AG10803 (cell line): ENCODE measurements at regions not wholly inside any gene's neighbourhood (a gene's known extent, or its start where the extent isn't known, plus 50 kb on each side); places are given as distances from the start of the nearest gene placed in this dataset.

Source experiments
- DNase-seq: peaks from one replicate; pipeline ENCODE4 v3.0.0; 2010; ENCODE audit warnings: low read depth
- H3K4me3 ChIP-seq: 2 replicates; pipeline ENCODE4 v1.5.1; 2011; ENCODE audit warnings: mild to moderate bottlenecking, low read length, control low read depth
- TF ChIP-seq, protein P1 (sequence below): conservative IDR thresholded peaks from 2 replicates; pipeline ENCODE4 v1.5.1; 2011; ENCODE audit warnings: mild to moderate bottlenecking, low read length, control low read depth, inconsistent platforms

DNA sequence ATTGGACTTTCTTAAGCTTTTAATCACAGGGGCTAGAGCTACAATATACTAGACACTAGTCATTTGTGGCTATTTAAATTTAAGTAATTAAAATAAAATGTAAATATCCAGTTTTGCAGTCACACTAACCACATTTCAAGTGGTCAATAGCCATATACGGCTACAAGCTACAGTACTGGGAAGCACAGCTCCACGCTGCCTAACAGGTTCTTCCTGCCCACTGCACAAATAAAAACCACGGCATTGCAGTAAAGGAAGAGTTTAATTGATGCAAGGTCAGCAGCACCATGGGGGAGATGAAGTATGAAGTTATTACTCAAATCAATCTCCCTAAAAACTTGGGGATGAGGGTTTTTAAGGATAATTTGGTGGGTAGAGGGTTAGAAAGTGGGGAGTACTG lies 134.1 kb downstream of the LURAP1L start:
- TF ChIP-seq, protein P1, sequence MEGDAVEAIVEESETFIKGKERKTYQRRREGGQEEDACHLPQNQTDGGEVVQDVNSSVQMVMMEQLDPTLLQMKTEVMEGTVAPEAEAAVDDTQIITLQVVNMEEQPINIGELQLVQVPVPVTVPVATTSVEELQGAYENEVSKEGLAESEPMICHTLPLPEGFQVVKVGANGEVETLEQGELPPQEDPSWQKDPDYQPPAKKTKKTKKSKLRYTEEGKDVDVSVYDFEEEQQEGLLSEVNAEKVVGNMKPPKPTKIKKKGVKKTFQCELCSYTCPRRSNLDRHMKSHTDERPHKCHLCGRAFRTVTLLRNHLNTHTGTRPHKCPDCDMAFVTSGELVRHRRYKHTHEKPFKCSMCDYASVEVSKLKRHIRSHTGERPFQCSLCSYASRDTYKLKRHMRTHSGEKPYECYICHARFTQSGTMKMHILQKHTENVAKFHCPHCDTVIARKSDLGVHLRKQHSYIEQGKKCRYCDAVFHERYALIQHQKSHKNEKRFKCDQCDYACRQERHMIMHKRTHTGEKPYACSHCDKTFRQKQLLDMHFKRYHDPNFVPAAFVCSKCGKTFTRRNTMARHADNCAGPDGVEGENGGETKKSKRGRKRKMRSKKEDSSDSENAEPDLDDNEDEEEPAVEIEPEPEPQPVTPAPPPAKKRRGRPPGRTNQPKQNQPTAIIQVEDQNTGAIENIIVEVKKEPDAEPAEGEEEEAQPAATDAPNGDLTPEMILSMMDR, result no peak
- no peak overlapping the region for H3K4me3 ChIP-seq

DNA sequence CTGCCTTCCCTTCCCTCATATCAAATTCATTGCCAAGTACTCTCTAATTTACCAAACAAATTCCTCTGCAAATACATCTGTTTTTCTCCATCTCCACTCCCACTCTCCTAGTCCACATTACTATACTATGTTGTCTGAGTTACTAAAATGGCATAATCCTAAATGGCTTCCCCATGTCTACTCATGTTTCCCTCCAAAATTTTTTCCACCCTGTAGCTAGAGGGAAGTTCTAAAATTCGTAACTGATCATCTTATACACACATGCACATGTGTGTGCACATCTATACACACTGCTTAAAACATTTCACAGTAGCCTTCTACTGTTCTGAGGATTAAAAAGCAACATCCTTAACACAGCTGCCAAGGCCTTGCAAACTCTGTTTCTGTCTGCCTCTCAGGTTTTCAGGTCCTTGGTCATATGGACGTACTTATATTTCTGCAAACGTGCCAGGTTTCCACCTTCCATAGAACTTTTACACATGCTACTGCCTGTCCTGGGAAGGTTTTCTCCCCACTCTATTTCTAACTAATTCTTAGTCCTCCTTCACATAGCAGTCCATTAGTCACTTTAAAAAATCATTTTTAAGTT lies 140.6 kb downstream of the LURAP1L start:
- no peak for DNase-seq
- TF ChIP-seq, protein P1, result no peak
- H3K4me3 ChIP-seq, result no peak overlapping the region

More for the DNA sequence above, 134.1 kb downstream of the LURAP1L start:
- no peak for DNase-seq

DNA sequence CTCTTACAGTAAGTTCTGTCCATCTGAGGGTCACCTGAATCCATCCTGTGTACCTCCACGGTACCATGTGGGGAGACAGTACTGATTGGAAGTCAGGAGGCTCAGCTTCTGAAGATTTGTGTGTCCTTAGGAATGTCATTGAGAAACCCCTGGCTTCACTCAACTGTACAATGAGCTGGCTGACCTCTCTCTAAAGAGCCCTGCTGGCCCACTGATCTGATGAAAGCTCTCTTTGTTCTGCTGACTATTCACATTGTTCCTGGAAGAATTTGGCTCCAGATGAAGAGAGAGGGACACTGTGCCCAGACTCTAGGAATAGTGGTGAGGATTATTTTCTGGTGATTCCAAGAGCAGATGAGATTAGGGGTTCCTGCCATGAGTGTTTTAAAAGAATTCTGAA lies 141.2 kb downstream of the LURAP1L start:
- DNase-seq, result peak; percentile 50
- H3K4me3 ChIP-seq, result no peak overlapping the region
- TF ChIP-seq, protein P1, result no peak

DNA sequence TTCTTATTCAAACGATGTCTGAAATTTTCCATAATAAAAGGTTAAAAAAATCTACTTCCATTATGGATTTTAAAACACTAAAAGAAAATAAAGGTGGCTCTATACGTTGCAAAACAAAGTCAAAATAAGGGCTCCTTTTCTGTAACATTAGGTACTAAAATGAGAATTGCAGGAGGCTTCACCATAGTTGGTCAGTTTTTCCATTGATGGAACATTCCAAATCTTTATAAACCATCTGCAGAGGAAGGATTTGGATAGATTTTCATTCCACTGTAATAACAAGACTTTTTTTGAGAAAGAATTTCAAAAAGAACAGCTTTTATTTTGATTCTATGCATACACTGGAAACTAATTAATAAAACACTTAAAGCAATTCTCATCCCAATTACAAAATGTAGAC lies 145.6 kb downstream of the LURAP1L start:
- DNase-seq, result no peak
- H3K4me3 ChIP-seq, result no peak overlapping the region
- TF ChIP-seq, protein P1, result no peak

DNA sequence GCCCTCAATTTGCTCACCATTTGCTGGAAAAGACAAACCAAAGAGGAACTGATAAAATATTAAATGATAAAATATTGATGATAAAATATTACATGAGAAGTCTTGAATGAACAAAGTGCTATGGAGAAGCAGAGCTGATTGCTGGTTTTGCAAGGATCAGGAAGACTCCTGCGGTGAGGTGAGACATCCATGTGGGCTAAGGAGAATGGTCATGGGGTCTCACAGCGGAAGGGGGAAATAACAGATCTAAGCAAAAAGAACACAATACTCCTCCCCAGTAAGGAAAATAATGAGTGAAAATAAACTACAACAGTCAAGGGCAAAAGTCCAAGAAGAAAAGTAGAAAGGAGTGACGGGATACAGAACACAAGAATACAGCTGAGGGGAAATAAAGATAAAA lies 146.8 kb downstream of the LURAP1L start:
- DNase-seq, result no peak
- H3K4me3 ChIP-seq, result no peak overlapping the region
- TF ChIP-seq, protein P1, result no peak

DNA sequence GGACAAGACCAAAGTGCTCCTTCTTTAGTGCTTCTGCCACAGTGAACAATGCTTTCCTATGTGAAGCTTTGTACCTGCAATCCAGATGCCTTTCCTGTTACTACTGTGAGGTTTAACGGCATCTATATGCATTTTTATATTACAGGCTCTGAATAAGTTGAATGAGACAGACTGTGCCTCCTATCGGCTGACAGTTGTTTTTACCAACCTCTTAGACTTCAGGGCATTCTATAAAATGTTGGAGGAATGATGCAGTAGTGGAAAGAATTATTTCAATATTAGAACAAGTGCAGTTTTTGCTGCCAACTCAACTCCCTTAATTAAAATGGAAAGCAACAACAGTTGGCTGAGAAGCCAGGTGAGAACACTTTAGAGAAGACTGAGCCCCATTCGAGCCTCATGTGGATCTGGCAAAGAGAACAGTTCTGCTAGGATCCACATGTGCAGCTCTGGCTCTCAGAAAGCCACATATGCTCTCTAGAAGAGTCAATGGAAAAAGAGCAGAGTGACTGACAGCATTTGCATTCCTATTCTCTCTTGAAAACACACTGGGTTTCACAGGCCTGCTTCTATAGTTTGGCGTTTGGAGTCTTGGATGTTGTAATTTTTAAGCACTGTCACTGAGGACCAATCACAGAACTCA lies 147.5 kb downstream of the LURAP1L start:
- TF ChIP-seq, protein P1, result peak; percentile 41
- no peak overlapping the region for H3K4me3 ChIP-seq
- DNase-seq, result peak; percentile 54

DNA sequence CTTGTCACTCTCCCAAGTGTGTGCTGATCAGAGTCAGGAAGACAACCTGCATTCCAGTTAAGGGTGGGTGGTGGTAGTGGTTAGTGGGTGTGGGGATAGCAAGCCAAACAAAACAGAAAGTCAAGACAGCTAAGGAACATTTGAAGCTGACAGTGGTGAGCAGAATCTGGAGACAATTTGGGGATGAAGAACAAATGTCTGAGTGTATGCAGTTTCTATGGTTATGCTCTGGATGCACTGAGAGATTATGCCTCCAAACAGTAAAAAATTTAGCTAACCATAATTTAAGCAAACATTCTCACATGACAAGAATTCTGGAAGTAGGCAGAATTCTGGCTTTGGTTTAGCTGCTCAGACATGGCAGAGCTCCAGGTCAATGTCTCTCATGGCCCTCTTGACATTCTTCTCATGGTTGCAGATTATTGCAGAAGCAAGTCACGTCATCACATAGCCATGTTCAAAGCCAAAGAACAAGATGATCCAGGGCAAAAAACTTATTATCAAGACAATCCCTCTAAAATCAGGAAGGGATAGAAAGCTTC lies 148.7 kb downstream of the LURAP1L start:
- TF ChIP-seq, protein P1, result no peak
- H3K4me3 ChIP-seq, result no peak overlapping the region
- DNase-seq, result peak; percentile 99
